ENCODE measurements at regions not wholly inside any gene's neighbourhood (a gene's known extent, or its start where the extent isn't known, plus 50 kb on each side); places are given as distances from the start of the nearest gene placed in this dataset.

- no peaks in the 10 kb centered on the region for H3K9me1 ChIP-seq (replicated peaks; ENCODE audit: control insufficient read depth, extremely low read depth, insufficient read depth, low read length)
These were observed 244.4 kb upstream of the C1orf174 start for GRCh38 chr1:4144349-4144971.

GRCh38 chr1:4146101-4146500 lies 246.0 kb upstream of the C1orf174 start:
- TF ChIP-seq, protein P1, sequence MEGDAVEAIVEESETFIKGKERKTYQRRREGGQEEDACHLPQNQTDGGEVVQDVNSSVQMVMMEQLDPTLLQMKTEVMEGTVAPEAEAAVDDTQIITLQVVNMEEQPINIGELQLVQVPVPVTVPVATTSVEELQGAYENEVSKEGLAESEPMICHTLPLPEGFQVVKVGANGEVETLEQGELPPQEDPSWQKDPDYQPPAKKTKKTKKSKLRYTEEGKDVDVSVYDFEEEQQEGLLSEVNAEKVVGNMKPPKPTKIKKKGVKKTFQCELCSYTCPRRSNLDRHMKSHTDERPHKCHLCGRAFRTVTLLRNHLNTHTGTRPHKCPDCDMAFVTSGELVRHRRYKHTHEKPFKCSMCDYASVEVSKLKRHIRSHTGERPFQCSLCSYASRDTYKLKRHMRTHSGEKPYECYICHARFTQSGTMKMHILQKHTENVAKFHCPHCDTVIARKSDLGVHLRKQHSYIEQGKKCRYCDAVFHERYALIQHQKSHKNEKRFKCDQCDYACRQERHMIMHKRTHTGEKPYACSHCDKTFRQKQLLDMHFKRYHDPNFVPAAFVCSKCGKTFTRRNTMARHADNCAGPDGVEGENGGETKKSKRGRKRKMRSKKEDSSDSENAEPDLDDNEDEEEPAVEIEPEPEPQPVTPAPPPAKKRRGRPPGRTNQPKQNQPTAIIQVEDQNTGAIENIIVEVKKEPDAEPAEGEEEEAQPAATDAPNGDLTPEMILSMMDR (IDR thresholded peaks at IDR 0.05; ENCODE audit: extremely low read depth in 1 of 2, insufficient read depth in 1 of 2, low read depth in 1 of 2, low read length in 2 of 2): no peak
- no peak for TF ChIP-seq EZH2 (IDR thresholded peaks at IDR 0.05; ENCODE audit: borderline replicate concordance, low read depth, low read length, severe bottlenecking)
- TF ChIP-seq POLR2A (IDR thresholded peaks at IDR 0.05; ENCODE audit: low read depth, low read length): no peak
- no peak for TF ChIP-seq JUN (IDR thresholded peaks at IDR 0.05; ENCODE audit: borderline replicate concordance, insufficient read depth, insufficient read length, low read depth)
- TF ChIP-seq FOS (IDR thresholded peaks at IDR 0.05; ENCODE audit: borderline replicate concordance, insufficient read depth, low read length): no peak
- no peak for TF ChIP-seq MYC (IDR thresholded peaks at IDR 0.05; ENCODE audit: low read depth, low read length)
- TF ChIP-seq POLR2AphosphoS5 (IDR thresholded peaks at IDR 0.05; ENCODE audit: insufficient read depth, low read depth, low read length): no peak
- TF ChIP-seq MAX (IDR thresholded peaks at IDR 0.05; ENCODE audit: insufficient read depth, insufficient read length): no peak
- no peak for TF ChIP-seq GATA2 (IDR thresholded peaks at IDR 0.05; ENCODE audit: insufficient read depth, insufficient read length, low read depth, low read length)
- CTCF ChIA-PET: interaction anchor here (1.5 kb wide), 1 partner anchor 10 kb away, joined by 4 read pairs; no protein-coding TSS in a partner anchor
- Histone ChIP-seq H3K27ac (ENCODE audit: insufficient read depth, low read depth, low read length) (no peak overlapping the region), H4K20me1 (replicated peaks; ENCODE audit: control insufficient read depth, extremely low read depth, insufficient read depth, low read length) (no peaks in the 10 kb centered on the region), H2AFZ (ENCODE audit: low read depth, low read length) (no peak overlapping the region), H3K36me3 (ENCODE audit: control insufficient read depth in 2 of 2, extremely low read depth in 1 of 2, insufficient read depth in 2 of 2, low read length in 2 of 2) (no peaks in the 10 kb centered on the region), H3K9ac (replicated peaks; ENCODE audit: extremely low read depth, insufficient read depth, low read length) (no peak overlapping the region), H3K4me1 (ENCODE audit: control insufficient read depth, extremely low read depth, insufficient read depth, low read length) (no peaks in the 10 kb centered on the region), H3K4me3 (replicated peaks in 1 of 3; ENCODE audit: insufficient read depth in 1 of 3, low read depth in 1 of 3, low read length in 3 of 3) (no peak overlapping the region), H3K79me2 (ENCODE audit: control insufficient read depth, insufficient read depth, low read length) (no peaks in the 10 kb centered on the region), H3K4me2 (ENCODE audit: insufficient read depth, low read length) (no peak overlapping the region), H3K27me3 (ENCODE audit: control insufficient read depth in 2 of 2, insufficient read depth in 2 of 2, low read length in 2 of 2) (no peaks in the 10 kb centered on the region), H3K9me3 (replicated peaks; ENCODE audit: control insufficient read depth, insufficient read depth, low read length) (peaks cover 4% of the 10 kb centered on the region), H3K9me1 (replicated peaks; ENCODE audit: control insufficient read depth, extremely low read depth, insufficient read depth, low read length) (no peaks in the 10 kb centered on the region)
- DNase-seq (ENCODE audit: low read depth, low spot score) (no peak), FAIRE-seq (no peak)
- dilution Hi-C loops (cut with MboI; ENCODE audit: extremely low pct_ligation_motif_present, low sequenced_read_pairs): no loop called here
- no TSS peak for BruUV-seq (replicated peaks)
- intact Hi-C loops (cut with micrococcal nuclease): no loop called here
- POLR2A ChIA-PET: no interaction called here

More at GRCh38 chr1:4144349-4144971, 244.4 kb upstream of the C1orf174 start:
- dilution Hi-C loops (cut with MboI; ENCODE audit: extremely low pct_ligation_motif_present, low sequenced_read_pairs): no loop called here
- no peak for FAIRE-seq
- H3K79me2 ChIP-seq (ENCODE audit: control insufficient read depth, insufficient read depth, low read length): no peaks in the 10 kb centered on the region
- H3K9ac ChIP-seq (replicated peaks; ENCODE audit: extremely low read depth, insufficient read depth, low read length): no peak overlapping the region
- no peaks in the 10 kb centered on the region for H4K20me1 ChIP-seq (replicated peaks; ENCODE audit: control insufficient read depth, extremely low read depth, insufficient read depth, low read length)
- no peak overlapping the region for H3K4me3 ChIP-seq (replicated peaks in 1 of 3; ENCODE audit: insufficient read depth in 1 of 3, low read depth in 1 of 3, low read length in 3 of 3)
- no peak overlapping the region for H3K4me2 ChIP-seq (ENCODE audit: insufficient read depth, low read length)
- TF ChIP-seq MYC (IDR thresholded peaks at IDR 0.05; ENCODE audit: low read depth, low read length): no peak
- TF ChIP-seq FOS (IDR thresholded peaks at IDR 0.05; ENCODE audit: borderline replicate concordance, insufficient read depth, low read length): no peak
- TF ChIP-seq POLR2AphosphoS5 (IDR thresholded peaks at IDR 0.05; ENCODE audit: insufficient read depth, low read depth, low read length): no peak
- TF ChIP-seq EZH2 (IDR thresholded peaks at IDR 0.05; ENCODE audit: borderline replicate concordance, low read depth, low read length, severe bottlenecking): no peak
- no peak for TF ChIP-seq POLR2A (IDR thresholded peaks at IDR 0.05; ENCODE audit: low read depth, low read length)
- ChIA-PET CTCF (no interaction called here), POLR2A (no interaction called here)
- H3K27ac ChIP-seq (ENCODE audit: insufficient read depth, low read depth, low read length): no peak overlapping the region
- H3K36me3 ChIP-seq (ENCODE audit: control insufficient read depth in 2 of 2, extremely low read depth in 1 of 2, insufficient read depth in 2 of 2, low read length in 2 of 2): no peaks in the 10 kb centered on the region
- H3K4me1 ChIP-seq (ENCODE audit: control insufficient read depth, extremely low read depth, insufficient read depth, low read length): no peaks in the 10 kb centered on the region
- H3K27me3 ChIP-seq (ENCODE audit: control insufficient read depth in 2 of 2, insufficient read depth in 2 of 2, low read length in 2 of 2): no peaks in the 10 kb centered on the region
- no TSS peak for BruUV-seq (replicated peaks)
- intact Hi-C loops (cut with micrococcal nuclease): no loop called here
- DNase-seq (ENCODE audit: low read depth, low spot score): peak; percentile 3
- peaks cover 11% of the 10 kb centered on the region for H3K9me3 ChIP-seq (replicated peaks; ENCODE audit: control insufficient read depth, insufficient read depth, low read length)
- H2AFZ ChIP-seq (ENCODE audit: low read depth, low read length): no peak overlapping the region
